Uterus (tissue), 3 donors: ENCODE measurements at regions not wholly inside any gene's neighbourhood (a gene's known extent, or its start where the extent isn't known, plus 50 kb on each side); places are given as distances from the start of the nearest gene placed in this dataset.

ENCODE experiments used
- DNase-seq, 2 donors: peaks; one replicate each; pipeline ENCODE4 v3.0.0-alpha.2; 2019 to 2020
- H3K27ac ChIP-seq, 2 donors: fragments of 200-600 bp; sonication (generic); 1 replicate in 1 of 2; 2 replicates in 1 of 2; pipeline ENCODE4 v1.5.1; 2016 to 2018
- H3K27me3 ChIP-seq, 2 donors: fragments of 200-600 bp; sonication (generic); one replicate each; pipeline ENCODE4 v1.5.1; 2018 to 2019; ENCODE audit warnings: control low read depth in 1 of 2
- H3K36me3 ChIP-seq, 2 donors: fragments of 200-600 bp; sonication (generic); one replicate each; pipeline ENCODE4 v1.5.1; 2019; ENCODE audit warnings: control low read depth in 1 of 2
- H3K4me1 ChIP-seq, 2 donors: fragments of 200-600 bp; sonication (generic); one replicate each; pipeline ENCODE4 v1.5.1; 2018 to 2019; ENCODE audit warnings: control low read depth in 1 of 2
- H3K4me3 ChIP-seq, 2 donors: fragments of 200-600 bp; sonication (generic); 1 replicate in 1 of 2; 2 replicates in 1 of 2; pipeline ENCODE4 v1.5.1; 2018 to 2019; ENCODE audit warnings: mild to moderate bottlenecking in 1 of 2
- H3K9me3 ChIP-seq, 2 donors: fragments of 200-600 bp; sonication (generic); one replicate each; pipeline ENCODE4 v1.5.1; 2019; ENCODE audit warnings: control low read depth in 1 of 2
- CTCF ChIP-seq, 4 experiments: fragments of 200-600 bp in 2 of 4; fragments of 450-650 bp in 2 of 4; sonication (generic) in 2 of 4; IDR thresholded peaks; one replicate each; pipeline ENCODE4 v1.5.1; 2016 to 2019; ENCODE audit warnings: antibody characterized with exemption in 4 of 4, mild to moderate bottlenecking in 2 of 4, moderate library complexity in 1 of 4
- POLR2A ChIP-seq, 2 donors: fragments of 450-650 bp; IDR thresholded peaks; one replicate each; pipeline ENCODE4 v1.6.1; 2016; ENCODE audit warnings: antibody characterized with exemption in 2 of 2, mild to moderate bottlenecking in 1 of 2, moderate library complexity in 1 of 2
- intact Hi-C: fragments of 100-400 bp; cut with DNase I; formaldehyde crosslinking; loops from one replicate; pipeline ENCODE4 v1.15.1; 2023; ENCODE audit warnings: low total_unique reads
- donor health status: DM: yes; HTN: yes; CAD: no.

- Histone ChIP-seq H3K27me3 (no peaks in the 10 kb centered on the region), H3K36me3 (no peaks in the 10 kb centered on the region), H3K4me1 (no peaks in the 10 kb centered on the region), H3K27ac (no peak overlapping the region), H3K9me3 (no peaks in the 10 kb centered on the region), H3K4me3 (no peak overlapping the region)
- TF ChIP-seq CTCF (IDR thresholded peaks at IDR 0.05) (no peak), POLR2A (IDR thresholded peaks at IDR 0.05) (no peak)
- no peak for DNase-seq
- intact Hi-C loops, result no loop called here
Observed at GRCh38 chr6:1040393-1040792, 271.5 kb upstream of the FOXQ1 start.

- no peak for DNase-seq
- Histone ChIP-seq H3K27ac (no peak overlapping the region), H3K4me3 (no peak overlapping the region), H3K4me1 (no peaks in the 10 kb centered on the region), H3K36me3 (no peaks in the 10 kb centered on the region), H3K9me3 (no peaks in the 10 kb centered on the region), H3K27me3 (no peaks in the 10 kb centered on the region)
- intact Hi-C loops, result no loop called here
- no peak for TF ChIP-seq POLR2A (IDR thresholded peaks at IDR 0.05)
- no peak for TF ChIP-seq CTCF (IDR thresholded peaks at IDR 0.05)
Observed at GRCh38 chr6:1039746-1040145, 272.2 kb upstream of the FOXQ1 start.

- intact Hi-C loops, result no loop called here
- no peaks in the 10 kb centered on the region for H3K9me3 ChIP-seq
- TF ChIP-seq POLR2A (IDR thresholded peaks at IDR 0.05) (no peak), CTCF (IDR thresholded peaks at IDR 0.05) (no peak)
- no peak for DNase-seq
- no peak overlapping the region for H3K4me3 ChIP-seq
- H3K27me3 ChIP-seq, result no peaks in the 10 kb centered on the region
- no peaks in the 10 kb centered on the region for H3K4me1 ChIP-seq
- no peaks in the 10 kb centered on the region for H3K36me3 ChIP-seq
- no peak overlapping the region for H3K27ac ChIP-seq
Observed at GRCh38 chr6:1039191-1039590, 272.7 kb upstream of the FOXQ1 start.

- Histone ChIP-seq H3K4me3 (no peak overlapping the region), H3K36me3 (no peaks in the 10 kb centered on the region)
- intact Hi-C loops, result no loop called here
Observed at GRCh38 chr6:1037430-1038202, 274.3 kb upstream of the FOXQ1 start.

GRCh38 chr6:1035401-1035800 is 276.5 kb upstream of the FOXQ1 start:
- no peak overlapping the region for H3K4me3 ChIP-seq
- DNase-seq, result no peak
- no peaks in the 10 kb centered on the region for H3K4me1 ChIP-seq
- TF ChIP-seq POLR2A (IDR thresholded peaks at IDR 0.05), result no peak
- no peak for TF ChIP-seq CTCF (IDR thresholded peaks at IDR 0.05)
- H3K9me3 ChIP-seq, result no peaks in the 10 kb centered on the region
- no peak overlapping the region for H3K27ac ChIP-seq
- no peaks in the 10 kb centered on the region for H3K36me3 ChIP-seq
- H3K27me3 ChIP-seq, result no peaks in the 10 kb centered on the region
- intact Hi-C loops, result no loop called here

More at GRCh38 chr6:1037430-1038202, 274.3 kb upstream of the FOXQ1 start:
- DNase-seq, result no peak
- Histone ChIP-seq H3K9me3 (no peaks in the 10 kb centered on the region), H3K27me3 (no peaks in the 10 kb centered on the region), H3K27ac (no peak overlapping the region), H3K4me1 (no peaks in the 10 kb centered on the region)
- no peak for TF ChIP-seq CTCF (IDR thresholded peaks at IDR 0.05)
